Stimulated activated effector memory CD8-positive, alpha-beta T cell treated with anti-CD3 and anti-CD28 coated beads, Interleukin-12 subunit alpha, Interleukin-12 subunit beta, amount 100 ng/mL, for 72 hours (primary cell): ENCODE measurements at regions not wholly inside any gene's neighbourhood (a gene's known extent, or its start where the extent isn't known, plus 50 kb on each side); places are given as distances from the start of the nearest gene placed in this dataset.

Experiments
- ATAC-seq: fragments of 150-1000 bp; cut with Tn5 transposase; 2 replicates; pipeline ENCODE4 v1.10.0; 2021
- DNase-seq, 2 donors: peaks; one replicate each; pipeline ENCODE4 v3.0.0; 2021 to 2022; ENCODE audit warnings: low spot score in 2 of 2
- H3K27ac Mint-ChIP-seq: one replicate; pipeline ENCODE4 v1.8.0; 2022; ENCODE audit warnings: mild to moderate bottlenecking, mixed read lengths
- H3K36me3 Mint-ChIP-seq: one replicate; pipeline ENCODE4 v1.8.0; 2022; ENCODE audit warnings: mild to moderate bottlenecking, mixed read lengths
- H3K4me1 Mint-ChIP-seq: one replicate; pipeline ENCODE4 v1.8.0; 2022; ENCODE audit warnings: mixed read lengths
- H3K4me3 Mint-ChIP-seq: one replicate; pipeline ENCODE4 v1.8.0; 2022; ENCODE audit warnings: mild to moderate bottlenecking, mixed read lengths
- H3K9me3 Mint-ChIP-seq: one replicate; pipeline ENCODE4 v1.8.0; 2022; ENCODE audit warnings: mixed read lengths

- ATAC-seq (no peak), DNase-seq (no peak)
- no peak overlapping the region for H3K27ac Mint-ChIP-seq
- no peak overlapping the region for H3K4me3 Mint-ChIP-seq
- no peaks in the 10 kb centered on the region for H3K4me1 Mint-ChIP-seq
- peaks cover 12% of the 10 kb centered on the region for H3K9me3 Mint-ChIP-seq
- H3K36me3 Mint-ChIP-seq, result no peaks in the 10 kb centered on the region
Measured at GRCh38 chr13:47306991-47307390, 410.1 kb upstream of the HTR2A start.

GRCh38 chr13:47303626-47304025 lies 406.8 kb upstream of the HTR2A start:
- Mint-ChIP-seq H3K4me3 (no peak overlapping the region), H3K27ac (no peak overlapping the region), H3K4me1 (no peaks in the 10 kb centered on the region), H3K36me3 (no peaks in the 10 kb centered on the region), H3K9me3 (peaks cover 5% of the 10 kb centered on the region)
- no peak for ATAC-seq
- no peak for DNase-seq

- H3K9me3 Mint-ChIP-seq, result peaks cover 2% of the 10 kb centered on the region
- DNase-seq (no peak), ATAC-seq (no peak)
- H3K27ac Mint-ChIP-seq, result no peak overlapping the region
- H3K36me3 Mint-ChIP-seq, result no peaks in the 10 kb centered on the region
- no peak overlapping the region for H3K4me3 Mint-ChIP-seq
- no peaks in the 10 kb centered on the region for H3K4me1 Mint-ChIP-seq
Measured at GRCh38 chr13:47299304-47299703, 402.5 kb upstream of the HTR2A start.

- DNase-seq (no peak), ATAC-seq (no peak)
- Mint-ChIP-seq H3K36me3 (no peaks in the 10 kb centered on the region), H3K4me1 (no peaks in the 10 kb centered on the region), H3K4me3 (no peak overlapping the region), H3K9me3 (peaks cover 2% of the 10 kb centered on the region), H3K27ac (no peak overlapping the region)
Measured at GRCh38 chr13:47298506-47298905, 401.7 kb upstream of the HTR2A start.

- Mint-ChIP-seq H3K4me1 (no peaks in the 10 kb centered on the region), H3K27ac (no peak overlapping the region), H3K36me3 (no peaks in the 10 kb centered on the region), H3K4me3 (no peak overlapping the region), H3K9me3 (no peaks in the 10 kb centered on the region)
- ATAC-seq (no peak), DNase-seq (no peak)
Measured at GRCh38 chr13:47294691-47295090, 397.8 kb upstream of the HTR2A start.

- H3K4me3 Mint-ChIP-seq, result no peak overlapping the region
- no peaks in the 10 kb centered on the region for H3K36me3 Mint-ChIP-seq
- no peak for DNase-seq
- H3K9me3 Mint-ChIP-seq, result peaks cover 3% of the 10 kb centered on the region
- no peaks in the 10 kb centered on the region for H3K4me1 Mint-ChIP-seq
- ATAC-seq, result no peak
- no peak overlapping the region for H3K27ac Mint-ChIP-seq
Measured at GRCh38 chr13:47291107-47291656, 394.3 kb upstream of the HTR2A start.

- ATAC-seq (no peak), DNase-seq (no peak)
- Mint-ChIP-seq H3K9me3 (peaks cover 3% of the 10 kb centered on the region), H3K4me3 (no peak overlapping the region), H3K27ac (no peak overlapping the region), H3K36me3 (no peaks in the 10 kb centered on the region), H3K4me1 (no peaks in the 10 kb centered on the region)
Measured at GRCh38 chr13:47289567-47289966, 392.7 kb upstream of the HTR2A start.

- Mint-ChIP-seq H3K9me3 (peaks cover 3% of the 10 kb centered on the region), H3K4me3 (no peak overlapping the region), H3K27ac (no peak overlapping the region), H3K4me1 (no peaks in the 10 kb centered on the region), H3K36me3 (no peaks in the 10 kb centered on the region)
- ATAC-seq (no peak), DNase-seq (no peak)
Measured at GRCh38 chr13:47288546-47288945, 391.7 kb upstream of the HTR2A start.

- Mint-ChIP-seq H3K36me3 (no peaks in the 10 kb centered on the region), H3K27ac (no peak overlapping the region), H3K4me3 (no peak overlapping the region), H3K4me1 (no peaks in the 10 kb centered on the region), H3K9me3 (peaks cover 3% of the 10 kb centered on the region)
- ATAC-seq (no peak), DNase-seq (no peak)
Measured at GRCh38 chr13:47287291-47287751, 390.5 kb upstream of the HTR2A start.

GRCh38 chr13:47281991-47282390 lies 385.1 kb upstream of the HTR2A start:
- peaks cover 1% of the 10 kb centered on the region for H3K9me3 Mint-ChIP-seq
- no peak for DNase-seq
- no peaks in the 10 kb centered on the region for H3K36me3 Mint-ChIP-seq
- ATAC-seq, result no peak
- no peak overlapping the region for H3K4me3 Mint-ChIP-seq
- no peak overlapping the region for H3K27ac Mint-ChIP-seq
- no peaks in the 10 kb centered on the region for H3K4me1 Mint-ChIP-seq

- DNase-seq (no peak), ATAC-seq (no peak)
- Mint-ChIP-seq H3K4me3 (no peak overlapping the region), H3K27ac (no peak overlapping the region), H3K36me3 (no peaks in the 10 kb centered on the region), H3K4me1 (no peaks in the 10 kb centered on the region), H3K9me3 (peaks cover 4% of the 10 kb centered on the region)
Measured at GRCh38 chr13:47279920-47280319, 383.1 kb upstream of the HTR2A start.

GRCh38 chr13:47277774-47278173 lies 380.9 kb upstream of the HTR2A start:
- ATAC-seq (no peak), DNase-seq (no peak)
- no peak overlapping the region for H3K4me3 Mint-ChIP-seq
- H3K36me3 Mint-ChIP-seq, result no peaks in the 10 kb centered on the region
- no peak overlapping the region for H3K27ac Mint-ChIP-seq
- H3K4me1 Mint-ChIP-seq, result no peaks in the 10 kb centered on the region
- peaks cover 4% of the 10 kb centered on the region for H3K9me3 Mint-ChIP-seq

- ATAC-seq (no peak), DNase-seq (no peak)
- no peak overlapping the region for H3K4me3 Mint-ChIP-seq
- H3K4me1 Mint-ChIP-seq, result no peaks in the 10 kb centered on the region
- peaks cover 5% of the 10 kb centered on the region for H3K9me3 Mint-ChIP-seq
- H3K36me3 Mint-ChIP-seq, result no peaks in the 10 kb centered on the region
- H3K27ac Mint-ChIP-seq, result no peak overlapping the region
Measured at GRCh38 chr13:47268270-47268669, 371.4 kb upstream of the HTR2A start.

- H3K27ac Mint-ChIP-seq, result no peak overlapping the region
- no peaks in the 10 kb centered on the region for H3K9me3 Mint-ChIP-seq
- H3K36me3 Mint-ChIP-seq, result no peaks in the 10 kb centered on the region
- no peaks in the 10 kb centered on the region for H3K4me1 Mint-ChIP-seq
- DNase-seq, result no peak
- ATAC-seq, result no peak
- no peak overlapping the region for H3K4me3 Mint-ChIP-seq
Measured at GRCh38 chr13:47258384-47258783, 361.5 kb upstream of the HTR2A start.

GRCh38 chr13:47256618-47257017 lies 359.8 kb upstream of the HTR2A start:
- Mint-ChIP-seq H3K27ac (no peak overlapping the region), H3K4me1 (no peaks in the 10 kb centered on the region), H3K9me3 (peaks cover 3% of the 10 kb centered on the region), H3K4me3 (no peak overlapping the region), H3K36me3 (no peaks in the 10 kb centered on the region)
- DNase-seq (no peak), ATAC-seq (no peak)

GRCh38 chr13:47252627-47253026 lies 355.8 kb upstream of the HTR2A start:
- ATAC-seq (no peak), DNase-seq (no peak)
- no peaks in the 10 kb centered on the region for H3K4me1 Mint-ChIP-seq
- H3K27ac Mint-ChIP-seq, result no peak overlapping the region
- H3K36me3 Mint-ChIP-seq, result no peaks in the 10 kb centered on the region
- no peak overlapping the region for H3K4me3 Mint-ChIP-seq
- H3K9me3 Mint-ChIP-seq, result peaks cover 3% of the 10 kb centered on the region

- Mint-ChIP-seq H3K9me3 (peaks cover 3% of the 10 kb centered on the region), H3K4me1 (no peaks in the 10 kb centered on the region), H3K36me3 (no peaks in the 10 kb centered on the region), H3K27ac (no peak overlapping the region), H3K4me3 (no peak overlapping the region)
- DNase-seq (no peak), ATAC-seq (no peak)
Measured at GRCh38 chr13:47251771-47252170, 354.9 kb upstream of the HTR2A start.
